HCT116 (cell line): ENCODE measurements at regions not wholly inside any gene's neighbourhood (a gene's known extent, or its start where the extent isn't known, plus 50 kb on each side); places are given as distances from the start of the nearest gene placed in this dataset.

Experiments
- CEBPB ChIP-seq: IDR thresholded peaks from 2 replicates; pipeline ENCODE4 v1.6.1; 2012; ENCODE audit warnings: low read depth
- CTCF ChIP-seq, 3 experiments: fragments of 200-600 bp in 1 of 3; sonication (generic) in 1 of 3; IDR thresholded peaks in 2 of 3; conservative IDR thresholded peaks in 1 of 3; 2 replicates each; pipeline ENCODE4 v1.5.1; 2012 to 2017; ENCODE audit warnings: low read depth in 2 of 3, low read length in 2 of 3, antibody characterized with exemption in 1 of 3, borderline replicate concordance in 1 of 3, control low read depth in 1 of 3, mild to moderate bottlenecking in 1 of 3, mixed read lengths in 1 of 3, mixed run types in 1 of 3, moderate library complexity in 1 of 3; ENCODE audit not compliant: insufficient read depth in 1 of 3
- EZH2 ChIP-seq: fragments of 200-600 bp; sonication (generic); IDR thresholded peaks from 2 replicates; pipeline ENCODE4 v1.6.1; 2017; ENCODE audit warnings: antibody characterized with exemption, mixed run types
- MAX ChIP-seq: IDR thresholded peaks from 2 replicates; pipeline ENCODE4 v1.6.1; 2012
- POLR2A ChIP-seq: IDR thresholded peaks from 2 replicates; pipeline ENCODE4 v1.7.0; 2011; ENCODE audit warnings: borderline replicate concordance; ENCODE audit not compliant: insufficient read depth, insufficient read length; ENCODE audit errors: extremely low read depth
- POLR2AphosphoS5 ChIP-seq: IDR thresholded peaks from 2 replicates; pipeline ENCODE4 v1.6.1; 2011; ENCODE audit warnings: mild to moderate bottlenecking, low read depth, low read length, moderate library complexity
- RAD21 ChIP-seq: IDR thresholded peaks from 2 replicates; pipeline ENCODE4 v1.6.1; 2012; ENCODE audit warnings: low read depth, mild to moderate bottlenecking
- SIN3A ChIP-seq: IDR thresholded peaks from 2 replicates; pipeline ENCODE4 v1.6.1; 2012; ENCODE audit warnings: low read depth

- no peak for TF ChIP-seq RAD21
- no peak for TF ChIP-seq EZH2
- no peak for TF ChIP-seq CTCF (IDR thresholded peaks at IDR 0.05 in 2 of 3, conservative IDR thresholded peaks at IDR 0.05 in 1 of 3; ENCODE audit: borderline replicate concordance in 1 of 3, insufficient read depth in 1 of 3, low read depth in 2 of 3, low read length in 2 of 3)
- no peak for TF ChIP-seq CEBPB
- no peak for TF ChIP-seq POLR2A
- TF ChIP-seq POLR2AphosphoS5 = no peak
- TF ChIP-seq MAX = no peak
- no peak for TF ChIP-seq SIN3A
These were observed 438.5 kb upstream of the FAT3 start for GRCh38 chr11:91786097-91786496.
